Medulla oblongata (tissue), 1 donor: ENCODE measurements at regions not wholly inside any gene's neighbourhood (a gene's known extent, or its start where the extent isn't known, plus 50 kb on each side); places are given as distances from the start of the nearest gene placed in this dataset.
A peak's percentile ranks its signal among the peaks of the same experiment; 100 is the strongest.
"Not testable (repeated sequence)": the region's sequence is repeated elsewhere in the genome, so short reads cannot be mapped to it uniquely, and the experiment has no call there.

ENCODE experiments used
- DNase-seq: peaks from one replicate; pipeline ENCODE4 v3.0.0-alpha.2; 2015; ENCODE audit errors: extremely low spot score

- no peak for DNase-seq
These were observed 947.1 kb upstream of the HS3ST1 start for GRCh38 chr4:12375805-12376204.

- DNase-seq, result not testable (repeated sequence)
These were observed 937.2 kb upstream of the HS3ST1 start for GRCh38 chr4:12365869-12366268.

- no peak for DNase-seq
These were observed 931.7 kb upstream of the HS3ST1 start for GRCh38 chr4:12360391-12360790.

GRCh38 chr4:12359420-12359819, 930.7 kb upstream of the HS3ST1 start:
- no peak for DNase-seq

- DNase-seq, result not testable (repeated sequence)
These were observed 904.4 kb upstream of the HS3ST1 start for GRCh38 chr4:12333083-12333482.

- no peak for DNase-seq
These were observed 896.3 kb upstream of the HS3ST1 start for GRCh38 chr4:12324965-12325364.

- no peak for DNase-seq
These were observed 891.1 kb upstream of the HS3ST1 start for GRCh38 chr4:12319765-12320164.

- no peak for DNase-seq
These were observed 876.2 kb upstream of the HS3ST1 start for GRCh38 chr4:12304905-12305304.

GRCh38 chr4:12296366-12296765, 867.7 kb upstream of the HS3ST1 start:
- DNase-seq, result no peak

GRCh38 chr4:12293906-12294525, 865.3 kb upstream of the HS3ST1 start:
- DNase-seq, result no peak

GRCh38 chr4:12286351-12286750, 857.7 kb upstream of the HS3ST1 start:
- no peak for DNase-seq

- no peak for DNase-seq
These were observed 841.9 kb upstream of the HS3ST1 start for GRCh38 chr4:12270546-12270945.

GRCh38 chr4:12265554-12265953, 836.9 kb upstream of the HS3ST1 start:
- no peak for DNase-seq

- no peak for DNase-seq
These were observed 831.8 kb upstream of the HS3ST1 start for GRCh38 chr4:12260453-12260852.

- DNase-seq, result no peak
These were observed 816.3 kb upstream of the HS3ST1 start for GRCh38 chr4:12244973-12245372.

- DNase-seq, result no peak
These were observed 813.7 kb upstream of the HS3ST1 start for GRCh38 chr4:12242354-12242753.

- DNase-seq, result no peak
These were observed 811.4 kb upstream of the HS3ST1 start for GRCh38 chr4:12239897-12240636.

- no peak for DNase-seq
These were observed 802.4 kb upstream of the HS3ST1 start for GRCh38 chr4:12231098-12231497.

- no peak for DNase-seq
These were observed 792.3 kb upstream of the HS3ST1 start for GRCh38 chr4:12221031-12221430.

- no peak for DNase-seq
These were observed 782.9 kb upstream of the HS3ST1 start for GRCh38 chr4:12211636-12212035.

- no peak for DNase-seq
These were observed 778.7 kb upstream of the HS3ST1 start for GRCh38 chr4:12207396-12207795.

- no peak for DNase-seq
These were observed 777.4 kb upstream of the HS3ST1 start for GRCh38 chr4:12206091-12206490.

- no peak for DNase-seq
These were observed 775.3 kb upstream of the HS3ST1 start for GRCh38 chr4:12203945-12204344.

- peak; percentile 3 for DNase-seq
These were observed 771.5 kb upstream of the HS3ST1 start for GRCh38 chr4:12200226-12200625.
